NCI-H345 treated with DMSO at 0.1 percent for 48 hours (cell line): ENCODE measurements at regions not wholly inside any gene's neighbourhood (a gene's known extent, or its start where the extent isn't known, plus 50 kb on each side); places are given as distances from the start of the nearest gene placed in this dataset.

ENCODE experiments used
- DNase-seq: peaks from one replicate; lab custom pipeline; 2025; ENCODE audit not compliant: unreplicated experiment; lab: John Stamatoyannopoulos, UW

- DNase-seq, result no peak
Measured at GRCh38 chr1:163799190-163799805, 477.5 kb downstream of the NUF2 start.

- DNase-seq, result no peak
Measured at GRCh38 chr1:163807331-163808049, 485.7 kb downstream of the NUF2 start.

- DNase-seq, result no peak
Measured at GRCh38 chr1:163813251-163813650, 491.5 kb downstream of the NUF2 start.

- no peak for DNase-seq
Measured at GRCh38 chr1:163820226-163820625, 498.5 kb downstream of the NUF2 start.

- DNase-seq, result no peak
Measured at GRCh38 chr1:163820766-163821165, 499.0 kb downstream of the NUF2 start.

GRCh38 chr1:163821679-163822078, 499.9 kb downstream of the NUF2 start:
- no peak for DNase-seq

- no peak for DNase-seq
Measured at GRCh38 chr1:163823017-163823416, 501.3 kb downstream of the NUF2 start.

GRCh38 chr1:163824006-163824405, 502.3 kb downstream of the NUF2 start:
- no peak for DNase-seq

GRCh38 chr1:163824490-163824889, 502.7 kb downstream of the NUF2 start:
- no peak for DNase-seq

GRCh38 chr1:163826500-163826899, 504.7 kb downstream of the NUF2 start:
- DNase-seq, result peak; percentile 95

GRCh38 chr1:163834778-163835177, 513.0 kb downstream of the NUF2 start:
- no peak for DNase-seq

GRCh38 chr1:163836481-163836880, 514.7 kb downstream of the NUF2 start:
- DNase-seq, result no peak

GRCh38 chr1:163837206-163837605, 515.5 kb downstream of the NUF2 start:
- no peak for DNase-seq

GRCh38 chr1:163842571-163842970, 520.8 kb downstream of the NUF2 start:
- DNase-seq, result no peak

GRCh38 chr1:163844459-163844858, 522.7 kb downstream of the NUF2 start:
- DNase-seq, result no peak

GRCh38 chr1:163845279-163845678, 523.5 kb downstream of the NUF2 start:
- no peak for DNase-seq

- DNase-seq, result no peak
Measured at GRCh38 chr1:163863731-163864130, 542.0 kb downstream of the NUF2 start.

GRCh38 chr1:163864207-163864606, 542.5 kb downstream of the NUF2 start:
- DNase-seq, result no peak

- no peak for DNase-seq
Measured at GRCh38 chr1:163866564-163866963, 544.8 kb downstream of the NUF2 start.

GRCh38 chr1:163870666-163871065, 548.9 kb downstream of the NUF2 start:
- no peak for DNase-seq

GRCh38 chr1:163872067-163872466, 550.3 kb downstream of the NUF2 start:
- DNase-seq, result no peak

GRCh38 chr1:163874070-163874469, 552.3 kb downstream of the NUF2 start:
- no peak for DNase-seq
